GM23338 (cell line): ENCODE measurements at regions not wholly inside any gene's neighbourhood (a gene's known extent, or its start where the extent isn't known, plus 50 kb on each side); places are given as distances from the start of the nearest gene placed in this dataset.

Source experiments
- ATAC-seq: fragments of 200-7000 bp; cut with Tn5 transposase; 3 replicates; pipeline ENCODE4 v1.9.1; 2020
- DNase-seq: peaks from one replicate; pipeline ENCODE4 v3.0.0-alpha.2; 2015; ENCODE audit warnings: low spot score
- H2AFZ ChIP-seq: fragments of 200-600 bp; sonication (generic); 2 replicates; pipeline ENCODE4 v1.8.0; 2016; ENCODE audit warnings: antibody characterized with exemption, mild to moderate bottlenecking, moderate library complexity
- H3F3A ChIP-seq: fragments of 200-600 bp; sonication (generic); replicated peaks from 2 replicates; pipeline ENCODE4 v1.8.0; 2017; ENCODE audit warnings: antibody characterized with exemption, mixed run types, low read depth
- H3K27ac ChIP-seq: fragments of 200-600 bp; sonication (generic); 2 replicates; pipeline ENCODE4 v1.6.1; 2016; ENCODE audit warnings: low read depth
- H3K27me3 ChIP-seq: fragments of 200-600 bp; sonication (generic); 2 replicates; pipeline ENCODE4 v1.8.0; 2016; ENCODE audit warnings: mild to moderate bottlenecking, mixed run types, moderate library complexity; ENCODE audit not compliant: insufficient read depth
- H3K36me3 ChIP-seq: fragments of 200-600 bp; sonication (generic); 2 replicates; pipeline ENCODE4 v1.8.0; 2016; ENCODE audit warnings: mild to moderate bottlenecking; ENCODE audit not compliant: insufficient read depth
- H3K4me1 ChIP-seq: fragments of 200-600 bp; sonication (generic); 2 replicates; pipeline ENCODE4 v1.8.0; 2016; ENCODE audit warnings: mild to moderate bottlenecking, moderate library complexity; ENCODE audit not compliant: insufficient read depth
- H3K4me2 ChIP-seq: fragments of 200-600 bp; sonication (generic); 2 replicates; pipeline ENCODE4 v1.7.1; 2017; ENCODE audit warnings: mixed run types
- H3K4me3 ChIP-seq: fragments of 200-600 bp; sonication (generic); 2 replicates; pipeline ENCODE4 v1.6.1; 2016; ENCODE audit warnings: mixed run types
- H3K79me2 ChIP-seq: fragments of 200-600 bp; sonication (generic); replicated peaks from 2 replicates; pipeline ENCODE4 v1.8.0; 2017; ENCODE audit warnings: mild to moderate bottlenecking; ENCODE audit not compliant: insufficient read depth
- H3K9me2 ChIP-seq: fragments of 200-600 bp; sonication (generic); 2 replicates; pipeline ENCODE4 v1.8.0; 2017; ENCODE audit not compliant: insufficient read depth
- H4K20me1 ChIP-seq: fragments of 200-600 bp; sonication (generic); replicated peaks from 2 replicates; pipeline ENCODE4 v1.8.0; 2017; ENCODE audit warnings: mild to moderate bottlenecking; ENCODE audit not compliant: insufficient read depth
- H3K27ac Mint-ChIP-seq: 2 replicates; pipeline ENCODE4 v1.8.0; 2020; ENCODE audit warnings: inconsistent platforms, mild to moderate bottlenecking, moderate library complexity, mixed read lengths
- H3K27me3 Mint-ChIP-seq: 3 replicates; pipeline ENCODE4 v1.8.0; 2022; ENCODE audit warnings: low read depth, mild to moderate bottlenecking, moderate library complexity, mixed read lengths, inconsistent platforms; ENCODE audit not compliant: insufficient read depth, poor library complexity
- H3K36me3 Mint-ChIP-seq: 3 replicates; pipeline ENCODE4 v1.8.0; 2021; ENCODE audit warnings: low read depth, mild to moderate bottlenecking, inconsistent platforms, moderate library complexity, mixed read lengths
- H3K4me1 Mint-ChIP-seq: 3 replicates; pipeline ENCODE4 v1.8.0; 2020; ENCODE audit warnings: mild to moderate bottlenecking, inconsistent platforms, mixed read lengths
- H3K4me3 Mint-ChIP-seq: 3 replicates; pipeline ENCODE4 v1.8.0; 2021; ENCODE audit warnings: moderate library complexity, mild to moderate bottlenecking, inconsistent platforms, mixed read lengths
- H3K9me3 Mint-ChIP-seq: 3 replicates; pipeline ENCODE4 v1.8.0; 2020; ENCODE audit warnings: moderate library complexity, mild to moderate bottlenecking, inconsistent platforms, mixed read lengths
- CREB1 ChIP-seq: fragments of 250-450 bp; sonication (Bioruptor Pico); IDR thresholded peaks from 2 replicates; pipeline ENCODE4 v1.5.0; 2020; ENCODE audit warnings: low read depth, mild to moderate bottlenecking, moderate library complexity
- CTCF ChIP-seq, 2 experiments: fragments of 200-600 bp in 1 of 2; sonication (generic) in 1 of 2; conservative IDR thresholded peaks; 2 replicates each; pipeline versions ENCODE4 v1.5.1 to v1.6.1; 2016 to 2017; ENCODE audit warnings: antibody characterized with exemption in 2 of 2, low read depth in 2 of 2, mild to moderate bottlenecking in 2 of 2, moderate library complexity in 1 of 2
- EZH2phosphoT487 ChIP-seq: fragments of 200-600 bp; sonication (generic); IDR thresholded peaks from one replicate; pipeline ENCODE4 v1.8.1; 2018; ENCODE audit warnings: antibody characterized with exemption; ENCODE audit not compliant: unreplicated experiment
- JUNB ChIP-seq: IDR thresholded peaks from one replicate; pipeline ENCODE4 v1.6.1; 2016; ENCODE audit warnings: antibody characterized with exemption; ENCODE audit not compliant: unreplicated experiment
- NANOG ChIP-seq: IDR thresholded peaks from 2 replicates; pipeline ENCODE4 v1.6.1; 2016; ENCODE audit warnings: antibody characterized with exemption, borderline replicate concordance
- POLR2AphosphoS5 ChIP-seq: IDR thresholded peaks from 2 replicates; pipeline ENCODE4 v1.6.1; 2016; ENCODE audit warnings: antibody characterized with exemption, low read depth
- STAT1 ChIP-seq: IDR thresholded peaks from one replicate; pipeline ENCODE4 v1.6.1; 2016; ENCODE audit warnings: antibody characterized with exemption; ENCODE audit not compliant: unreplicated experiment
- ZNF114 ChIP-seq: fragments of 250-450 bp; sonication (Bioruptor Pico); IDR thresholded peaks from 2 replicates; pipeline ENCODE4 v1.5.0; 2020; ENCODE audit warnings: mild to moderate bottlenecking, moderate library complexity
- ZNF331 ChIP-seq: fragments of 250-450 bp; sonication (Bioruptor Pico); IDR thresholded peaks from 2 replicates; pipeline ENCODE4 v1.5.0; 2020; ENCODE audit warnings: low read depth, mild to moderate bottlenecking, moderate library complexity
- TF ChIP-seq, protein P1 (sequence below): fragments of 250-450 bp; sonication (Bioruptor Pico); IDR thresholded peaks from 2 replicates; pipeline ENCODE4 v1.5.0; 2020; ENCODE audit warnings: mild to moderate bottlenecking, moderate library complexity
- TF ChIP-seq, protein P2 (sequence below): IDR thresholded peaks from 2 replicates; pipeline ENCODE4 v1.6.1; 2016; ENCODE audit warnings: antibody characterized with exemption

DNA sequence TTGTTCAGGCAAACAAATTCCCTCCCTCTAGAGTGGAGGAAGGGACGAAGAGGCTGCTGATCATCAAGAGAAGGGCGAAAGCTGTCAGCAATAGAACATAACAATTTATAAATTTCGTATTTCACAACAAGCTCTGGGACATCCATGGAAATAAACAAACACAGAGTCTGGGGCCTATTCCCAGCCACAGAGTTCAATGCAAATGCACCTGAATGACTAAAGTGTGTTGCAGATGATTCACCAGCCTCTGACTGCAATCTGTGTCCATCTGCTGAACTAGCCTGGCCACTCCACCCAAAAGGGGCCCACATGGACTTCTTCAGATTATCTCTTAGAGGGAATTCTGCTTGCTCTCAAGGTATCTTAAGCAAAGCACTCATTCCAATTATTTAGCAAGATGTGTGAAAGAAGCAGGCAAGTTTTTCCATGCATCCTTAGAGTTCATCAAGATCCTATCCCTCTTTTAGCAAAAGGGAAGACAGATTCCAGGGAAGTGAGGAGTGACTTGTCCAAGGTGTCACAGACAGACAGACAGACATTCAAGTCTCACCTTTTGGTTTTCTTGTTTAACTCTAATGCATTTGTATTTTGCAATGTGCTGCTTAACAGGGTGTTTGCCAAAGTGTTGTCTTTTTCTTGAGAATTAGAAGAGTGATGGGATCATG is 307.8 kb upstream of the PAPPA start:
- Histone ChIP-seq H3F3A (no peaks in the 10 kb centered on the region), H3K4me1 (peaks cover 20% of the 10 kb centered on the region), H3K27ac (no peak overlapping the region), H3K27me3 (no peaks in the 10 kb centered on the region), H4K20me1 (no peaks in the 10 kb centered on the region), H3K4me2 (no peak overlapping the region), H3K36me3 (no peaks in the 10 kb centered on the region), H3K79me2 (no peaks in the 10 kb centered on the region), H3K4me3 (no peak overlapping the region), H2AFZ (peak overlapping the region; percentile 44; the same call in 1 of the 2 replicates), H3K9me2 (no peaks in the 10 kb centered on the region)
- DNase-seq (no peak), ATAC-seq (no peak)
- H3K27me3 Mint-ChIP-seq: peaks cover 2% of the 10 kb centered on the region
- peaks cover 17% of the 10 kb centered on the region for H3K9me3 Mint-ChIP-seq
- peaks cover 17% of the 10 kb centered on the region for H3K36me3 Mint-ChIP-seq
- TF ChIP-seq STAT1: no peak
- TF ChIP-seq NANOG: no peak
- no peak for TF ChIP-seq JUNB
- no peak for TF ChIP-seq ZNF114 (CRISPR knock-in tag)
- TF ChIP-seq EZH2phosphoT487: no peak
- TF ChIP-seq, protein P1, sequence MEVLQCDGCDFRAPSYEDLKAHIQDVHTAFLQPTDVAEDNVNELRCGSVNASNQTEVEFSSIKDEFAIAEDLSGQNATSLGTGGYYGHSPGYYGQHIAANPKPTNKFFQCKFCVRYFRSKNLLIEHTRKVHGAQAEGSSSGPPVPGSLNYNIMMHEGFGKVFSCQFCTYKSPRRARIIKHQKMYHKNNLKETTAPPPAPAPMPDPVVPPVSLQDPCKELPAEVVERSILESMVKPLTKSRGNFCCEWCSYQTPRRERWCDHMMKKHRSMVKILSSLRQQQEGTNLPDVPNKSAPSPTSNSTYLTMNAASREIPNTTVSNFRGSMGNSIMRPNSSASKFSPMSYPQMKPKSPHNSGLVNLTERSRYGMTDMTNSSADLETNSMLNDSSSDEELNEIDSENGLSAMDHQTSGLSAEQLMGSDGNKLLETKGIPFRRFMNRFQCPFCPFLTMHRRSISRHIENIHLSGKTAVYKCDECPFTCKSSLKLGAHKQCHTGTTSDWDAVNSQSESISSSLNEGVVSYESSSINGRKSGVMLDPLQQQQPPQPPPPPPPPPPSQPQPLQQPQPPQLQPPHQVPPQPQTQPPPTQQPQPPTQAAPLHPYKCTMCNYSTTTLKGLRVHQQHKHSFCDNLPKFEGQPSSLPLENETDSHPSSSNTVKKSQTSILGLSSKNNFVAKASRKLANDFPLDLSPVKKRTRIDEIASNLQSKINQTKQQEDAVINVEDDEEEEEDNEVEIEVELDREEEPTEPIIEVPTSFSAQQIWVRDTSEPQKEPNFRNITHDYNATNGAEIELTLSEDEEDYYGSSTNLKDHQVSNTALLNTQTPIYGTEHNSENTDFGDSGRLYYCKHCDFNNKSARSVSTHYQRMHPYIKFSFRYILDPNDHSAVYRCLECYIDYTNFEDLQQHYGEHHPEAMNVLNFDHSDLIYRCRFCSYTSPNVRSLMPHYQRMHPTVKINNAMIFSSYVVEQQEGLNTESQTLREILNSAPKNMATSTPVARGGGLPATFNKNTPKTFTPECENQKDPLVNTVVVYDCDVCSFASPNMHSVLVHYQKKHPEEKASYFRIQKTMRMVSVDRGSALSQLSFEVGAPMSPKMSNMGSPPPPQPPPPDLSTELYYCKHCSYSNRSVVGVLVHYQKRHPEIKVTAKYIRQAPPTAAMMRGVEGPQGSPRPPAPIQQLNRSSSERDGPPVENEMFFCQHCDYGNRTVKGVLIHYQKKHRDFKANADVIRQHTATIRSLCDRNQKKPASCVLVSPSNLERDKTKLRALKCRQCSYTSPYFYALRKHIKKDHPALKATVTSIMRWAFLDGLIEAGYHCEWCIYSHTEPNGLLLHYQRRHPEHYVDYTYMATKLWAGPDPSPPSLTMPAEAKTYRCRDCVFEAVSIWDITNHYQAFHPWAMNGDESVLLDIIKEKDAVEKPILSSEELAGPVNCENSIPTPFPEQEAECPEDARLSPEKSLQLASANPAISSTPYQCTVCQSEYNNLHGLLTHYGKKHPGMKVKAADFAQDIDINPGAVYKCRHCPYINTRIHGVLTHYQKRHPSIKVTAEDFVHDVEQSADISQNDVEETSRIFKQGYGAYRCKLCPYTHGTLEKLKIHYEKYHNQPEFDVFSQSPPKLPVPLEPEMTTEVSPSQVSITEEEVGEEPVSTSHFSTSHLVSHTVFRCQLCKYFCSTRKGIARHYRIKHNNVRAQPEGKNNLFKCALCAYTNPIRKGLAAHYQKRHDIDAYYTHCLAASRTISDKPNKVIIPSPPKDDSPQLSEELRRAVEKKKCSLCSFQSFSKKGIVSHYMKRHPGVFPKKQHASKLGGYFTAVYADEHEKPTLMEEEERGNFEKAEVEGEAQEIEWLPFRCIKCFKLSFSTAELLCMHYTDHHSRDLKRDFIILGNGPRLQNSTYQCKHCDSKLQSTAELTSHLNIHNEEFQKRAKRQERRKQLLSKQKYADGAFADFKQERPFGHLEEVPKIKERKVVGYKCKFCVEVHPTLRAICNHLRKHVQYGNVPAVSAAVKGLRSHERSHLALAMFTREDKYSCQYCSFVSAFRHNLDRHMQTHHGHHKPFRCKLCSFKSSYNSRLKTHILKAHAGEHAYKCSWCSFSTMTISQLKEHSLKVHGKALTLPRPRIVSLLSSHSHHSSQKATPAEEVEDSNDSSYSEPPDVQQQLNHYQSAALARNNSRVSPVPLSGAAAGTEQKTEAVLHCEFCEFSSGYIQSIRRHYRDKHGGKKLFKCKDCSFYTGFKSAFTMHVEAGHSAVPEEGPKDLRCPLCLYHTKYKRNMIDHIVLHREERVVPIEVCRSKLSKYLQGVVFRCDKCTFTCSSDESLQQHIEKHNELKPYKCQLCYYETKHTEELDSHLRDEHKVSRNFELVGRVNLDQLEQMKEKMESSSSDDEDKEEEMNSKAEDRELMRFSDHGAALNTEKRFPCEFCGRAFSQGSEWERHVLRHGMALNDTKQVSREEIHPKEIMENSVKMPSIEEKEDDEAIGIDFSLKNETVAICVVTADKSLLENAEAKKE (CRISPR knock-in tag): no peak
- no peak for TF ChIP-seq ZNF331 (CRISPR knock-in tag)
- TF ChIP-seq CTCF (conservative IDR thresholded peaks at IDR 0.05; ENCODE audit: low read depth in 2 of 2): no peak
- no peak for TF ChIP-seq POLR2AphosphoS5
- TF ChIP-seq, protein P2, sequence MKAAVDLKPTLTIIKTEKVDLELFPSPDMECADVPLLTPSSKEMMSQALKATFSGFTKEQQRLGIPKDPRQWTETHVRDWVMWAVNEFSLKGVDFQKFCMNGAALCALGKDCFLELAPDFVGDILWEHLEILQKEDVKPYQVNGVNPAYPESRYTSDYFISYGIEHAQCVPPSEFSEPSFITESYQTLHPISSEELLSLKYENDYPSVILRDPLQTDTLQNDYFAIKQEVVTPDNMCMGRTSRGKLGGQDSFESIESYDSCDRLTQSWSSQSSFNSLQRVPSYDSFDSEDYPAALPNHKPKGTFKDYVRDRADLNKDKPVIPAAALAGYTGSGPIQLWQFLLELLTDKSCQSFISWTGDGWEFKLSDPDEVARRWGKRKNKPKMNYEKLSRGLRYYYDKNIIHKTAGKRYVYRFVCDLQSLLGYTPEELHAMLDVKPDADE: no peak
- no peak for TF ChIP-seq CREB1 (CRISPR knock-in tag)
- no peak overlapping the region for H3K4me3 Mint-ChIP-seq
- peaks cover 8% of the 10 kb centered on the region for H3K4me1 Mint-ChIP-seq
- no peak overlapping the region for H3K27ac Mint-ChIP-seq
